HEK293 (cell line): ENCODE measurements at regions not wholly inside any gene's neighbourhood (a gene's known extent, or its start where the extent isn't known, plus 50 kb on each side); places are given as distances from the start of the nearest gene placed in this dataset.

ENCODE experiments used
- CTCF ChIA-PET: fragments of 350-600 bp; formaldehyde crosslinking; extraction: SDS; loops from one replicate; lab custom pipeline; 2021; ENCODE audit warnings: antibody characterized with exemption; lab: Yijun Ruan, JAX
- POLR2A ChIA-PET: fragments of 300-600 bp; formaldehyde crosslinking; extraction: SDS; loops from one replicate; lab custom pipeline; 2020; ENCODE audit warnings: antibody characterized with exemption, inconsistent platforms; lab: Yijun Ruan, JAX
- H3K27ac ChIP-seq: fragments of 200-500 bp; sonication (Bioruptor generic); 2 replicates; pipeline ENCODE4 v1.5.1; 2014; ENCODE audit warnings: low read depth, low read length, control low read depth, inconsistent platforms; ENCODE audit errors: extremely low read depth
- H3K36me3 ChIP-seq, 2 experiments: fragments of 200-500 bp in 1 of 2; sonication (Bioruptor generic) in 1 of 2; 1 replicate in 1 of 2; 2 replicates in 1 of 2; pipeline ENCODE4 v1.5.1; 2014 to 2017; ENCODE audit warnings: inconsistent platforms in 2 of 2, low read length in 2 of 2; ENCODE audit not compliant: control insufficient read depth in 2 of 2, insufficient read depth in 1 of 2
- H3K4me1 ChIP-seq: fragments of 200-500 bp; sonication (Bioruptor generic); 2 replicates; pipeline ENCODE4 v1.5.1; 2014; ENCODE audit warnings: mild to moderate bottlenecking, low read length, inconsistent platforms; ENCODE audit not compliant: control insufficient read depth, insufficient read depth
- H3K4me3 ChIP-seq: 2 replicates; pipeline ENCODE4 v1.5.1; 2011; ENCODE audit warnings: low read depth, mild to moderate bottlenecking, control low read depth, low read length, moderate library complexity
- H3K9me3 ChIP-seq: fragments of 200-500 bp; sonication (Bioruptor generic); 2 replicates; pipeline ENCODE4 v1.5.1; 2014; ENCODE audit warnings: low read depth, low read length, inconsistent platforms; ENCODE audit not compliant: control insufficient read depth, insufficient read depth
- GFI1B ChIP-seq: fragments of 450-650 bp; formaldehyde crosslinking; IDR thresholded peaks from 2 replicates; pipeline ENCODE4 v1.5.1; 2016; ENCODE audit warnings: missing biosample characterization, missing genetic modification characterization
- MZF1 ChIP-seq: fragments of 450-650 bp; formaldehyde crosslinking; IDR thresholded peaks from 2 replicates; pipeline ENCODE4 v1.5.1; 2017; ENCODE audit warnings: missing biosample characterization, missing genetic modification characterization, borderline replicate concordance
- PATZ1 ChIP-seq: fragments of 450-650 bp; formaldehyde crosslinking; IDR thresholded peaks from 2 replicates; pipeline ENCODE4 v1.5.1; 2016; ENCODE audit warnings: missing biosample characterization, missing genetic modification characterization
- SCRT1 ChIP-seq: fragments of 450-650 bp; formaldehyde crosslinking; IDR thresholded peaks from 2 replicates; pipeline ENCODE4 v1.5.1; 2016; ENCODE audit warnings: missing biosample characterization, missing genetic modification characterization, borderline replicate concordance
- SP2 ChIP-seq: fragments of 450-650 bp; formaldehyde crosslinking; IDR thresholded peaks from 2 replicates; pipeline ENCODE4 v1.5.1; 2016; ENCODE audit warnings: missing biosample characterization, missing genetic modification characterization
- TCF7L2 ChIP-seq: IDR thresholded peaks from 2 replicates; pipeline ENCODE4 v1.6.1; 2011; ENCODE audit warnings: low read depth, mild to moderate bottlenecking, inconsistent platforms, low read length, moderate library complexity, borderline replicate concordance
- ZNF112 ChIP-seq: fragments of 450-650 bp; formaldehyde crosslinking; IDR thresholded peaks from 2 replicates; pipeline ENCODE4 v1.5.0; 2017; ENCODE audit warnings: missing biosample characterization, missing genetic modification characterization
- ZNF121 ChIP-seq: fragments of 450-650 bp; formaldehyde crosslinking; IDR thresholded peaks from 2 replicates; pipeline ENCODE4 v1.5.1; 2016; ENCODE audit warnings: missing biosample characterization, missing genetic modification characterization
- ZNF132 ChIP-seq: fragments of 450-650 bp; formaldehyde crosslinking; IDR thresholded peaks from 2 replicates; pipeline ENCODE4 v1.5.1; 2017; ENCODE audit warnings: missing biosample characterization, missing genetic modification characterization, borderline replicate concordance
- ZNF155 ChIP-seq: fragments of 450-650 bp; formaldehyde crosslinking; IDR thresholded peaks from 2 replicates; pipeline ENCODE4 v1.5.1; 2016; ENCODE audit warnings: missing biosample characterization, missing genetic modification characterization
- ZNF19 ChIP-seq: fragments of 450-650 bp; formaldehyde crosslinking; IDR thresholded peaks from 2 replicates; pipeline ENCODE4; 2016; ENCODE audit warnings: missing biosample characterization, missing genetic modification characterization, low read depth
- ZNF2 ChIP-seq: fragments of 450-650 bp; formaldehyde crosslinking; IDR thresholded peaks from 2 replicates; pipeline ENCODE4 v1.5.1; 2016; ENCODE audit warnings: missing biosample characterization, missing genetic modification characterization
- ZNF26 ChIP-seq: fragments of 450-650 bp; formaldehyde crosslinking; IDR thresholded peaks from 2 replicates; pipeline ENCODE4 v1.5.1; 2016; ENCODE audit warnings: missing biosample characterization, missing genetic modification characterization
- ZNF501 ChIP-seq: fragments of 450-650 bp; formaldehyde crosslinking; IDR thresholded peaks from 2 replicates; pipeline ENCODE4 v1.5.1; 2016; ENCODE audit warnings: missing biosample characterization, missing genetic modification characterization
- ZNF549 ChIP-seq: fragments of 450-650 bp; IDR thresholded peaks from 2 replicates; pipeline ENCODE4 v1.5.1; 2018; ENCODE audit warnings: missing biosample characterization, missing genetic modification characterization, mild to moderate bottlenecking, inconsistent platforms, moderate library complexity
- ZNF610 ChIP-seq: fragments of 450-650 bp; formaldehyde crosslinking; IDR thresholded peaks from 2 replicates; pipeline ENCODE4 v1.5.1; 2016; ENCODE audit warnings: missing biosample characterization, missing genetic modification characterization, borderline replicate concordance
- ZNF670 ChIP-seq: fragments of 450-650 bp; formaldehyde crosslinking; IDR thresholded peaks from 2 replicates; pipeline ENCODE4 v1.5.1; 2016; ENCODE audit warnings: missing biosample characterization, missing genetic modification characterization, low read depth
- TF ChIP-seq, protein P1 (sequence below): fragments of 450-650 bp; formaldehyde crosslinking; IDR thresholded peaks from 2 replicates; pipeline ENCODE4 v1.5.1; 2016; ENCODE audit warnings: missing biosample characterization, missing genetic modification characterization
- TF ChIP-seq, protein P2 (sequence below): fragments of 450-650 bp; formaldehyde crosslinking; IDR thresholded peaks from 2 replicates; pipeline ENCODE4 v1.5.1; 2016; ENCODE audit warnings: missing biosample characterization, missing genetic modification characterization, borderline replicate concordance
- TF ChIP-seq, protein P3 (sequence below): fragments of 450-650 bp; formaldehyde crosslinking; IDR thresholded peaks from 2 replicates; pipeline ENCODE4 v1.5.1; 2016; ENCODE audit warnings: missing biosample characterization, missing genetic modification characterization
- TF ChIP-seq, protein P4 (sequence below): fragments of 450-650 bp; formaldehyde crosslinking; IDR thresholded peaks from 2 replicates; pipeline ENCODE4 v1.5.1; 2017; ENCODE audit warnings: missing biosample characterization, missing genetic modification characterization

DNA sequence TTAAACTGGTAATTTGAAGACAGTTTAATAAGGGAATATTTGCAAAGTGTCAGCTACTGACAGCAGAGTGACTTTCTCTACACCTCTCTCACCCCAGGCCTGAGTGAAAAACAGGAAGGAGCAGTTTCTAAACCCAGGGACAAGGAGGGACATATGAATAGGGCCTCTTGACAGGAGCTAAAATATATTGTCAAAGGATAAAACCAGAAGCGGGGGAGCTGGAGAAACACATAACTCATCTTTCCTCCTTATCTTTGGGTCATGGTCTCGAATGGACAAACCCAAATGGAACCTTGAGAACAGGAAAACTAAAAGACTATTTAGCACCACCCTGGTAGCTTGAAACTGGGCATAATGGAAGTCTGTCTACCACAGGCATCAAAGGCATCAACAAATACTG is 197.5 kb upstream of the FOXA2 start:
- Histone ChIP-seq H3K36me3 (no peaks in the 10 kb centered on the region), H3K4me3 (no peak overlapping the region), H3K4me1 (no peaks in the 10 kb centered on the region), H3K27ac (no peak overlapping the region), H3K9me3 (no peaks in the 10 kb centered on the region)
- POLR2A ChIA-PET: interaction anchor here (0.6 kb wide), 1 partner anchor 1807 kb away, joined by 3 read pairs; no protein-coding TSS in a partner anchor
- TF ChIP-seq TCF7L2 (no peak), ZNF121 (tag by site-specific recombination) (no peak), ZNF670 (no peak), ZNF155 (tag by site-specific recombination) (no peak), ZNF19 (tag by site-specific recombination) (no peak), SCRT1 (tag by site-specific recombination) (no peak), PATZ1 (no peak), ZNF2 (tag by site-specific recombination) (no peak), GFI1B (tag by site-specific recombination) (no peak), ZNF26 (tag by site-specific recombination) (no peak), ZNF610 (tag by site-specific recombination) (no peak), ZNF112 (no peak), ZNF501 (tag by site-specific recombination) (no peak), SP2 (no peak), ZNF132 (tag by site-specific recombination) (no peak)
- TF ChIP-seq, protein P1, sequence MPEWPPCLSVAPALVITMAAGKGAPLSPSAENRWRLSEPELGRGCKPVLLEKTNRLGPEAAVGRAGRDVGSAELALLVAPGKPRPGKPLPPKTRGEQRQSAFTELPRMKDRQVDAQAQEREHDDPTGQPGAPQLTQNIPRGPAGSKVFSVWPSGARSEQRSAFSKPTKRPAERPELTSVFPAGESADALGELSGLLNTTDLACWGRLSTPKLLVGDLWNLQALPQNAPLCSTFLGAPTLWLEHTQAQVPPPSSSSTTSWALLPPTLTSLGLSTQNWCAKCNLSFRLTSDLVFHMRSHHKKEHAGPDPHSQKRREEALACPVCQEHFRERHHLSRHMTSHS (tag by site-specific recombination): no peak
- TF ChIP-seq, protein P2, sequence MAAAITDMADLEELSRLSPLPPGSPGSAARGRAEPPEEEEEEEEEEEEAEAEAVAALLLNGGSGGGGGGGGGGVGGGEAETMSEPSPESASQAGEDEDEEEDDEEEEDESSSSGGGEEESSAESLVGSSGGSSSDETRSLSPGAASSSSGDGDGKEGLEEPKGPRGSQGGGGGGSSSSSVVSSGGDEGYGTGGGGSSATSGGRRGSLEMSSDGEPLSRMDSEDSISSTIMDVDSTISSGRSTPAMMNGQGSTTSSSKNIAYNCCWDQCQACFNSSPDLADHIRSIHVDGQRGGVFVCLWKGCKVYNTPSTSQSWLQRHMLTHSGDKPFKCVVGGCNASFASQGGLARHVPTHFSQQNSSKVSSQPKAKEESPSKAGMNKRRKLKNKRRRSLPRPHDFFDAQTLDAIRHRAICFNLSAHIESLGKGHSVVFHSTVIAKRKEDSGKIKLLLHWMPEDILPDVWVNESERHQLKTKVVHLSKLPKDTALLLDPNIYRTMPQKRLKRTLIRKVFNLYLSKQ (tag by site-specific recombination): no peak
- TF ChIP-seq, protein P3, sequence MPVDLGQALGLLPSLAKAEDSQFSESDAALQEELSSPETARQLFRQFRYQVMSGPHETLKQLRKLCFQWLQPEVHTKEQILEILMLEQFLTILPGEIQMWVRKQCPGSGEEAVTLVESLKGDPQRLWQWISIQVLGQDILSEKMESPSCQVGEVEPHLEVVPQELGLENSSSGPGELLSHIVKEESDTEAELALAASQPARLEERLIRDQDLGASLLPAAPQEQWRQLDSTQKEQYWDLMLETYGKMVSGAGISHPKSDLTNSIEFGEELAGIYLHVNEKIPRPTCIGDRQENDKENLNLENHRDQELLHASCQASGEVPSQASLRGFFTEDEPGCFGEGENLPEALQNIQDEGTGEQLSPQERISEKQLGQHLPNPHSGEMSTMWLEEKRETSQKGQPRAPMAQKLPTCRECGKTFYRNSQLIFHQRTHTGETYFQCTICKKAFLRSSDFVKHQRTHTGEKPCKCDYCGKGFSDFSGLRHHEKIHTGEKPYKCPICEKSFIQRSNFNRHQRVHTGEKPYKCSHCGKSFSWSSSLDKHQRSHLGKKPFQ (tag by site-specific recombination): no peak
- CTCF ChIA-PET: interaction anchor here (1.3 kb wide), 1 partner anchor 90 kb away, joined by 4 read pairs; no protein-coding TSS in a partner anchor

DNA sequence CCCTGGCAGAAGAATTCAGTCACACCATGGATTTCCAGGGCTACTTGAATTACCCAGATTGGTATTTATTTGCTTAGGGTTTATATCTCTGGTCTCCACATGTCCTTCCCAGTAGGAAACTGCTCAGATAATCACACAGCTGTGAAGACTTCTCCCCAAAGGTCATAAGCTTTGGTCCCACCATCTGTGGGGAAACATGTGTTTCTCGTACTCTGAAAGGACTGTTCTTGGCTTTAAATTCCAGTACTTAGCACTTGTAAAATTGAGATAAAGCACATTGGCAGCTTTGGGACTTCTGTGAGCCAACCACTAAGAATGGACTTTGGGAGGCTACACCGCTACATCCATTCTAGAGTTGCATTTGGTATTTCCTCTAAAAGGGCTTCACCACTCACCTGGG is 205.3 kb upstream of the FOXA2 start:
- no peaks in the 10 kb centered on the region for H3K4me1 ChIP-seq
- no peaks in the 10 kb centered on the region for H3K9me3 ChIP-seq
- TF ChIP-seq MZF1 (tag by site-specific recombination) (no peak), GFI1B (tag by site-specific recombination) (no peak), ZNF549 (tag by site-specific recombination) (no peak)
- TF ChIP-seq, protein P4, sequence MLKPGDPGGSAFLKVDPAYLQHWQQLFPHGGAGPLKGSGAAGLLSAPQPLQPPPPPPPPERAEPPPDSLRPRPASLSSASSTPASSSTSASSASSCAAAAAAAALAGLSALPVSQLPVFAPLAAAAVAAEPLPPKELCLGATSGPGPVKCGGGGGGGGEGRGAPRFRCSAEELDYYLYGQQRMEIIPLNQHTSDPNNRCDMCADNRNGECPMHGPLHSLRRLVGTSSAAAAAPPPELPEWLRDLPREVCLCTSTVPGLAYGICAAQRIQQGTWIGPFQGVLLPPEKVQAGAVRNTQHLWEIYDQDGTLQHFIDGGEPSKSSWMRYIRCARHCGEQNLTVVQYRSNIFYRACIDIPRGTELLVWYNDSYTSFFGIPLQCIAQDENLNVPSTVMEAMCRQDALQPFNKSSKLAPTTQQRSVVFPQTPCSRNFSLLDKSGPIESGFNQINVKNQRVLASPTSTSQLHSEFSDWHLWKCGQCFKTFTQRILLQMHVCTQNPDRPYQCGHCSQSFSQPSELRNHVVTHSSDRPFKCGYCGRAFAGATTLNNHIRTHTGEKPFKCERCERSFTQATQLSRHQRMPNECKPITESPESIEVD (tag by site-specific recombination): no peak
- ChIA-PET POLR2A (no interaction called here), CTCF (interaction anchor here (0.6 kb wide), 1 partner anchor 46 kb away, joined by 3 read pairs; no protein-coding TSS in a partner anchor)
- no peaks in the 10 kb centered on the region for H3K36me3 ChIP-seq
- no peak overlapping the region for H3K4me3 ChIP-seq
- no peak overlapping the region for H3K27ac ChIP-seq
